IPS-18a (cell line): ENCODE measurements at regions not wholly inside any gene's neighbourhood (a gene's known extent, or its start where the extent isn't known, plus 50 kb on each side); places are given as distances from the start of the nearest gene placed in this dataset.

Experiments used
- H3K27ac ChIP-seq: one replicate; pipeline ENCODE4 v1.5.1; 2013; ENCODE audit warnings: low read length
- H3K27me3 ChIP-seq: one replicate; pipeline ENCODE4 v1.6.1; 2013; ENCODE audit warnings: mild to moderate bottlenecking, low read length; ENCODE audit not compliant: control insufficient read depth, insufficient read depth
- H3K36me3 ChIP-seq: one replicate; pipeline ENCODE4 v1.6.1; 2013; ENCODE audit warnings: low read depth, low read length; ENCODE audit not compliant: control insufficient read depth
- H3K4me1 ChIP-seq: one replicate; pipeline ENCODE4 v1.6.1; 2013; ENCODE audit warnings: low read depth, low read length; ENCODE audit not compliant: control insufficient read depth
- H3K4me3 ChIP-seq: one replicate; pipeline ENCODE4 v1.5.1; 2013; ENCODE audit warnings: low read length
- H3K9ac ChIP-seq: one replicate; pipeline ENCODE4 v1.6.1; 2013; ENCODE audit warnings: mild to moderate bottlenecking, low read length, moderate library complexity
- H3K9me3 ChIP-seq: one replicate; pipeline ENCODE4 v1.6.1; 2013; ENCODE audit warnings: low read depth, low read length; ENCODE audit not compliant: control insufficient read depth

DNA sequence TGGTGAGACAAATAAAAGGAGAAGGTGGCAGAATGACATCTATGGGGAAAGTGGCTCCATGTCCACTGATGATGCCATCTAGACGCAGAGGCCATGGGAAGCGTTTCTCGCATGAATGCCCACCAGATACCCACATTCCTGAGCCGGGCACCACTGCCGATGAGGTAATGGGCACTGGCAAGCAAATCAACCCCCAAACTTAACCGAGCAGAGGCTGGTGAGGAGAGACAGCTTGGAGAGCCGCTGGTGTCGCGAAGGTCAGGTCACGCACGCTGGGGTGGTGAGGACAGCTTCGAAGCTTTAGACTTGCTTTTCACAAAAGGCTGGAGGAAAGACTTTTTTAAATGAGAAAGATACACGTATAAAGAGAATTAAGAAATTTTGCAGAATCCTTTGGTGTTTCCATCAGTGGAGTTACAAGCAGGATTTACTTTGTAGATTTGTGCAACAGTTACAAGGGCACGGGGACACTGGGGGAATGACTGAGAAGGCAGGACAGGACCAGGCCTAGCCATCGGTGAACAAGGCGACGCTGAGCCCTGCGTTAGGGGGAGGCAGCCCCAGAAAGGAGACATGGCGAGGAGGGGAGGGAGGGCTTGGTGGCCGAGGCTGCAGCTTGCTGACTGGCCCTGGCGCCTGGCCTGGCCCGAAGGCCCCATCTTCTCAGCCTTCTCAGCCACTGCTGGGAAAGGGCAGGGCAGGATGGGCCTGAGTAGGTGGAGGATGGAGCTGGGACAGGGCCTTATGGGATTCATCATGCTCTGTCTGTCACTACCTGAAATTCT is 83.9 kb upstream of the HDAC4 start:
- H3K9me3 ChIP-seq = no peaks in the 10 kb centered on the region
- H3K27me3 ChIP-seq = no peaks in the 10 kb centered on the region
- H3K9ac ChIP-seq = no peak overlapping the region
- no peak overlapping the region for H3K4me3 ChIP-seq
- no peaks in the 10 kb centered on the region for H3K36me3 ChIP-seq
- no peaks in the 10 kb centered on the region for H3K4me1 ChIP-seq
- H3K27ac ChIP-seq = no peak overlapping the region

DNA sequence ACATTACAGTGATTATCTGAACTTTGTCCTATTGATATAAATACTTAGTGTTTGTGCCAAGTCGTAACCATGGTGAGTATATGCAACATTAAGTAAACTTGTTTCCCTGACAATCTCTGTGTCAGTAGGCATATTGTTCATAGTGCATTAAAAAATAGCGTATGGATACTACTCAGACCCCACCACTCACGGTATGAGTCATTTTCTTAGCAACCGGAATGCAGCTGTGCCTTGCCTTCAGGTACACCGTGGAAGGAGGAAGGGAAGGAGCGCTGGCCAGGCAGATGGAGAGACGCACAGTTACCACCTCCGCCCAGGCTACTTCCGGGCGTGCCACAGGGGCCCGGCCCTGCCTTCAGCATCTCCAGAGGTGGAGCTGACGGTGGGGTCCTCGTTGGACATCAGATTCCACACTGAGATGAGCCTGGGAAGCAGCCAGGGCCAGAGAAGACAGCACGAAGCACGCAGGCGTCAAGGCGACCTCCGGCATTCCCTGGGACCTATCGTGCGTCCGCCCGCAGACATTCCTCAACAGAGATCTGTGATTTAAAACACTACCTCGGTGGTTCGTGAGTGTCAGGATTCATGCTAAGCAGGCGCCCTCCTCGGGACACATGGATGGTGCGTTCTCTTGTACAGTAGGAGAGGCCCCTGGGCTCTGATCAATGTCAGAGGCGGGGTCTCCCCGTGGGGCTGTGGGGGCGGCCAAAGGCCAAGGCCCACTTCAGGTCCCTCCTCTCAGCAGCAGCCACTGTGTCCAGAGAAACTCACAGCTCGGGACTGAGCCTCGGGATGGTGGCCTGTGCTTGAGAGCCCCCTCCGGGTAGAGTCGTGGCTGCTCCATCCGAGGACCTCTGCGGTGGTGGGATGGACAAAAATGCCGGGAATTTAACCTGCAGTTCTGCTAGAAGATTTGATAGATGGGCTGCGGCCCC is 82.2 kb upstream of the HDAC4 start:
- Histone ChIP-seq H3K4me3 (no peak overlapping the region), H3K4me1 (no peaks in the 10 kb centered on the region), H3K9me3 (no peaks in the 10 kb centered on the region), H3K27me3 (no peaks in the 10 kb centered on the region), H3K27ac (no peak overlapping the region), H3K9ac (no peak overlapping the region), H3K36me3 (no peaks in the 10 kb centered on the region)

DNA sequence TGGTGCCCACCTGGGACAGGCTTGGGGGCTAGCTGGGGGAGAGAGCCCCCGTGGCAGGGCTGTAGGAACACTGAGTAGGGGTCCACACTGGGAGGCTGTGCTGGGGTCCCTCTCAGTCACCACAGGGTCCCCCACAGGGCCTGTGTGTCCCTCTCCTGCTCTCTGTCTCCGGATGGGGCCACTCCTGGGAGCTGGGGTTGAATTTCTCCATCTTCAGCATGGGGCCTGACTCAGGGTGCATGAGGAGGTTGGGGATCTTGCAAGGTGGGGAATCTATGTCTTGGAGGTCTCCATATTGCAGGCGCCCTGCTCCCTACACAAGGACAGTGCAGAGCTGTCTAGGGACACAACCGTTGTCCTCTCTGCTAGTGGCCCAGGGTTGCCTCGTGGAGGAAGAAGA is 78.7 kb upstream of the HDAC4 start:
- Histone ChIP-seq H3K9ac (no peak overlapping the region), H3K27ac (no peak overlapping the region), H3K27me3 (no peaks in the 10 kb centered on the region), H3K4me1 (no peaks in the 10 kb centered on the region), H3K4me3 (no peak overlapping the region), H3K9me3 (no peaks in the 10 kb centered on the region), H3K36me3 (no peaks in the 10 kb centered on the region)

GRCh38 chr2:239477591-239477990 is 76.8 kb upstream of the HDAC4 start:
- Histone ChIP-seq H3K27ac (no peak overlapping the region), H3K9me3 (no peaks in the 10 kb centered on the region), H3K9ac (no peak overlapping the region), H3K4me1 (no peaks in the 10 kb centered on the region), H3K27me3 (no peaks in the 10 kb centered on the region), H3K4me3 (no peak overlapping the region), H3K36me3 (no peaks in the 10 kb centered on the region)

GRCh38 chr2:239476757-239477585 is 76.2 kb upstream of the HDAC4 start:
- H3K27ac ChIP-seq = no peak overlapping the region

GRCh38 chr2:239476029-239476756 is 75.4 kb upstream of the HDAC4 start:
- Histone ChIP-seq H3K4me3 (no peak overlapping the region), H3K9ac (no peak overlapping the region), H3K27ac (no peak overlapping the region), H3K36me3 (no peaks in the 10 kb centered on the region), H3K4me1 (no peaks in the 10 kb centered on the region), H3K27me3 (no peaks in the 10 kb centered on the region), H3K9me3 (no peaks in the 10 kb centered on the region)

More at GRCh38 chr2:239476757-239477585, 76.2 kb upstream of the HDAC4 start:
- no peaks in the 10 kb centered on the region for H3K4me1 ChIP-seq
- H3K27me3 ChIP-seq = no peaks in the 10 kb centered on the region
- no peak overlapping the region for H3K9ac ChIP-seq
- H3K36me3 ChIP-seq = no peaks in the 10 kb centered on the region
- H3K9me3 ChIP-seq = no peaks in the 10 kb centered on the region
- no peak overlapping the region for H3K4me3 ChIP-seq

DNA sequence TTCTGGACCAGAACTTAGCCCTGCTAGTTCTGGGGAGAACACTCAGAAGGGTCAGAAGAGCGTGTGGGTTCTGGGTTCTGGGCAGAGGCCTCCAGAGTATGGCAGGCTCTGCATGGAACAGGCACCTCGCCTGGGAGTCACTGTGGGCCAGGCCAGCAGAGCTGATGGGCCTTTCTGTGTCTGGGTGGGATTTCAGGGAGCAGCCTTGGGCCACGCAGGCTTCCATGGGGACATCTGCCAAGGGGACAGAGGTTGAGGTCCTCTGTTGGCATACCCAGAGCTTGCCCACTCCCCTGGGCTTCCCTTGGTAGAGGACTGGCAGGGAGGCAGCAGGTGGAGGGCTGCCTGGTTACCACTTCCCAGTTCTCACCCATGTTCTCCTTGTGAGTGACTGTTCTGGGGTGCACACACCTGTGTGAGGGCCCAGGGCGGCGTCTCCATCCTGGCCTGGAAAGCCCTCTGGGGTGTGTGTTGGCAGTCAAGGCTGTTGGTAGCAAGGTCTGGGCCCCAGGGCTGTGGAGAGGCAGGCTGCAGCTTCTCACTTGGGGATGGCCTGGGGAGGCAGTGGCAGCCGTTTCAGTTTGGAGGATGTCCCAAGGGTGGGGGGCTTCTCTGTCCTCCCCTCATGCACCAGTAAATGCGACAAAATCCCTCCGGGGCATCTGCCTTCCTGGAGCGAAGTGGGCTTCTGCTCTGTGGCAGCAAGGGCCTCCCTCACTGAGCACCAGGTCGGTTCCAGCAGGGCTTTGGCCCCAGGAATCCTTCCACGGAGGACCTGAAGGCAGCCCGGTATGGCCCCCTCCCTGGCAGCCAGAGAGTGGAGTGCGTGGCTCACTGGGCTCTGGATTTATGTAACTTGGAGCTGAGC is 74.6 kb upstream of the HDAC4 start:
- Histone ChIP-seq H3K4me3 (no peak overlapping the region), H3K9ac (no peak overlapping the region), H3K36me3 (no peaks in the 10 kb centered on the region), H3K4me1 (no peaks in the 10 kb centered on the region), H3K9me3 (no peaks in the 10 kb centered on the region), H3K27ac (no peak overlapping the region), H3K27me3 (no peaks in the 10 kb centered on the region)

DNA sequence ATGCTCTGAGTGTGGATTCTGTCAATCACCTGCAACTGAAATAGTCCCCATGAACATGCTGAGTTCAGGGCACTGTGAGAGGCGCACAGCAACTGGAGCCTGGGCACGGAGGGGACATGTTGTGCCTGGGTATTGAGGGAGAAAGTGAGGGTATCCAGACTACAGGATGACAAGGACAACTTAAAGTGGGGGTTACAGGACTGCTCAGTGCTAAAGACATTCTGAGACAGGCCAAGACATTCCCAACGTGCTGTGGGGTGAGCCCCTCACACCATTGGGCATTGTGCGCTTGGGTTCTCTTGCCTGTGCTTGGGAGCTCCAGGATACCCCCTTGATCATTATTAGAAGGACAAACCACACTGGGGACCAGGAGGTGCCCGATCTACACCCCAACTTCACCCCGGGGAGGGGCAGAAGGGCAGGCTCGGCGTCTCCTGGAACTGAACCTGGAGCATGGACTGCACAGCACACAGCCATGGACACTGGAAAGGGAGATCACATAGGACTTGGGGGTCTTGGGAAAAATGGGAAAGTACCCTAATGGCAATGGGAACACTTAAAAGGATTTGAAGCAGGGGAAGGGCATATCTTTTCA is 72.5 kb upstream of the HDAC4 start:
- H3K4me1 ChIP-seq = no peaks in the 10 kb centered on the region
- no peaks in the 10 kb centered on the region for H3K27me3 ChIP-seq
- no peak overlapping the region for H3K27ac ChIP-seq
- no peak overlapping the region for H3K4me3 ChIP-seq
- H3K9me3 ChIP-seq = no peaks in the 10 kb centered on the region
- H3K9ac ChIP-seq = no peak overlapping the region
- H3K36me3 ChIP-seq = no peaks in the 10 kb centered on the region

GRCh38 chr2:239472235-239472775 is 71.5 kb upstream of the HDAC4 start:
- Histone ChIP-seq H3K9ac (no peak overlapping the region), H3K4me3 (no peak overlapping the region), H3K36me3 (no peaks in the 10 kb centered on the region), H3K9me3 (no peaks in the 10 kb centered on the region), H3K4me1 (no peaks in the 10 kb centered on the region), H3K27ac (no peak overlapping the region), H3K27me3 (no peaks in the 10 kb centered on the region)
